GM18870 (cell line): ENCODE measurements at regions not wholly inside any gene's neighbourhood (a gene's known extent, or its start where the extent isn't known, plus 50 kb on each side); places are given as distances from the start of the nearest gene placed in this dataset.

Experiments
- ATAC-seq: cut with Tn5 transposase; IDR thresholded peaks from one replicate; pipeline ENCODE4 v1.9.1; 2021; ENCODE audit warnings: moderate library complexity; ENCODE audit not compliant: unreplicated experiment

GRCh38 chr7:94054130-94054529 is 50.0 kb upstream of the BET1 start:
- ATAC-seq = no peak

DNA sequence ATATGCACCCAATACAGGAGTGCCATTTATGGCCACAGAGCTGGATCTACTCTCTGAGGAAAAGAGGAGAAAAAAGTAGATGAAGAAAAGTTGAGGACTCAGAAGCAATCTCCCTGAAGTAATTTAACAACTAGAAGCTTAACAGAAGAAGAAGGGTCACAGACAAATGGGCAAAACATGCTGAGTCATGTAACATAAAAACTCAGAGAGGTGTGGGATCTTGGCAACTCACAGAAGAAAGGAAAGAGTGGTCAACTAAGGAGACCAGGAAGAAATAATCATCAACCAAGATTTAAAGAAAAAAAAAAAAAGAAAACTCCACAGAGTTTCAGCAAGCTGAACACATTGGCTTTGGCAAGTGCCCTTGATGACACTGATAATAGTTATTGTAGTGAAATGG is 51.8 kb upstream of the BET1 start:
- ATAC-seq = no peak

DNA sequence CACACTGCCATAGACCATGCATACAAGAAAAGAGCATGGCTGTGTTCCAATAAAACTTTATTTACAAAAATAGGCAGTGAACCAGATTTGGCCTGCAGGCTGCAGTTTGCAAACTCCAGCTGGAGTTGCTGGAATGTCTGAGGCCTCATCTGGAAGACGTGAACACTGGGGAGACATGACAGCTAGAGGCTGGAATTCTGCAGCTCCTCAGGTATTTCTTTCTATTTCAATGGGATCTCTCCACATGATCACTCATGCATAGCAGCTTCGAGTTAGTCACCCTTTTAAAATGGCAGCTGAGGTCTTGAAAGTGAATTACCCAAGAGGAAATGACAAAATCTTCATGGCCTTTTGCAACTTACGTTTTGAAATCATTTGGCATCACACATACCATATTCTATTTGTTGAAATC is 52.6 kb upstream of the BET1 start:
- no peak for ATAC-seq

DNA sequence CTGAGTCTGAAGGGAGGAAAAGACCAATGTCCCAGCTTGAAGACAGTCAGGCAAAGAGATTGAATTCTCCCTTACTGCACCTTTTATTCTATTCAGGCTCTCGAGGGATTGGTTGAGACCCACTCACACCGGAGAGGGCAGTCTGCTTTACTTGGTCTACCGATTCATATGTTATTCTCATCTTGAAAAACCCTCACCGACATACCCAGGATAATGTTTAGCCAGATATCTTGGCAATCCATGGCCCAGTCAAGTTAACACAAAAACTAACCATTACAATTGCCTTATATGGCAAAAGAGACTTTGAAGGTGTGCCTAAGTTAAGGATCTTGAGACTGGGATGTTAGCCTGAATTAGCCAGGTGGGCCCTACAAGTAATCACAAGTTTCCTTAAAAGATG is 53.8 kb upstream of the BET1 start:
- ATAC-seq = no peak

DNA sequence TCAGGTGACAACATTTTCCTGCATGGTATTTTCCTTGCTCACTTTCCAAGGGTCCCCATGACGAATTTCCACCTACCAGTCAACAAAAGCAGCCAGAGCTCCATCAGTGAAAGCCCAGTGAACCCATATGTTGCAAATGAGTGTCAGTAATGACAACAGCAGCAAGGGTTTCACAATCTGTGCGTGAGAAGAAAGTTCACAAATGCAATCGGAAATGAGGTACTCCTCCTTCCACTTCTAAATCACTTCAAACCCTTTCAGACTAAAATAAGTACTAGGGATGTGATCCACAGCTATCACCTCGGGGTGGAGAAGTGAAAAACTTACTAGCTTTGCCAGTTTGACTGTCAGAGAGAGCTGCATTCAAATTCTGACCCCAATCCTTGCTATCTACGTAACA is 55.6 kb upstream of the BET1 start:
- ATAC-seq = peak; percentile 45

- no peak for ATAC-seq
Measured at GRCh38 chr7:94060752-94061151, 56.6 kb upstream of the BET1 start.

GRCh38 chr7:94061326-94061725 is 57.2 kb upstream of the BET1 start:
- no peak for ATAC-seq

GRCh38 chr7:94062372-94062771 is 58.2 kb upstream of the BET1 start:
- no peak for ATAC-seq

DNA sequence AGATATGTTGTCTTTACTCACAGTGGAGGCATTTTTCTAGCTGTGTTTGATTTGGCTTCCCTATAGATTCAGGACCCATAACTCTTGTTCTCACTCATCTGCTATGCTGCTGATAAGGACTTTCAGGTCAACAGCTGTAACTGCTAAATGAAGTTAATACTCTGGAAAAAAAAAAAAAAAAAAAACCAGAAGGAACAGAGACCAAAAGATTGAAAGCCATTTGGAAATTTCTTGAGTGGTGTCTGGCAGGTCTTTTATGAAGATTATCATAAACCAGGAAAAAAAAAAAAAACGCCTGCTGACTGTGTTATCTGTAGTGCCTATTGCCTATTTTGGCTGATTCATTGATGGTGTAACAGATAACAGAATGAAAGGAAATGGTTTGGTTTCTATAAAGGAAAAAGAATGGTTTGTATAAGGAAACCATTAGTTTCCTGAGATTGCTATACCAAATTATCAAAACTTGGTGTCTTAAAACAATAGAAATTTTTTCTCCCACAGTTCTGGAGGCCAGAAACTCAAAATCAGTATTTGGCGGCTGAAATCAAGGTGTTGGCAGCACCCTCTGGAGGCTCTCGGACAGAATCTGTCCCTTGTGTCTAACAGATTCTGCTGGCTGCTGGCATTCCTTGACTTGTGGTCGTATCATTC is 60.5 kb upstream of the BET1 start:
- no peak for ATAC-seq

GRCh38 chr7:94067047-94067446 is 62.9 kb upstream of the BET1 start:
- no peak for ATAC-seq

- ATAC-seq = no peak
Measured at GRCh38 chr7:94067506-94067905, 63.4 kb upstream of the BET1 start.

DNA sequence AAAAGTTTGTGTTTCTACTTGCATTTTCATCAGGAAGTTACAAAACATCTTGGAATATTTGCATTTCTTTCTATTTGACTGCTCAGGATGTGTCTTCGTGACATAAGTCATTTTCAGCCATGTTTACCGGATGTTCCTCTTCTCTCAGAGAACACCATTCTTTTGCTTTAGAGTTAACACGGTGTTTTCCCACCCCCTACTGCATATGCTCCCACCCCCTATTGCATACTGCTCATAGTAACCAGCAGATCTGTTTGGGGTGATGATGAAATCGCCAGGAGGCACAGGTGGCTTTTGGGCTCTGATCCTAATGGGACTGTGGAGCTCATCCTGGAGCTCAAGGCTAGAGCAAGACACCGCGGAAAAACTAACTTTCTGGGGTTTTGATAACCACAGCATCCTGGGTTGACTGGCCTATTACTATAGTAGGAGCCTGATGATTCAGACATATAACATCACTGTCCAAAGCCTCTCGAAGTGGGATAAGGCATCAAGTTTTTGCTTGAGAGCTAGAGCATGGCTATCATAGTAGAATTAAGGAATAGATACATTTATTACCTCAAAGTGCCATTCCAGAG is 65.1 kb upstream of the BET1 start:
- ATAC-seq = peak; percentile 81

DNA sequence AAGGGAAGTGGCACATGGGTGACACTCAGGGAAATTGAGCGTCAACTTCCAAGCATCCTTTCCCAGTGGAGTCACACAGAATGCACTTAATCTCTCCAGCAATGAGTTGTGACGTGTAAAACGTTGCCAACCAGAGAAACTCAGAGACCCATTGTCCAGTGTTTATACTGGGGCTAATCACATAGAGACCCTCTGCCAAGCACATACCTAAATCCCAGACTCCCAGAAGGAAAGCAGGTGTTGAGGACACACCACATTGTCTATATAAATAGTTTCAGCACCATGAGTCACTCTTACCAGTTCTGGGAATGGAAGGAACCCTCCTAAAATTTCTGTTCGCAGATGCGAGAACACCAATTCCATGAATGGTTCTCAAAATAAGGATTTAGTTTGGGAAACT is 76.4 kb upstream of the BET1 start:
- no peak for ATAC-seq

DNA sequence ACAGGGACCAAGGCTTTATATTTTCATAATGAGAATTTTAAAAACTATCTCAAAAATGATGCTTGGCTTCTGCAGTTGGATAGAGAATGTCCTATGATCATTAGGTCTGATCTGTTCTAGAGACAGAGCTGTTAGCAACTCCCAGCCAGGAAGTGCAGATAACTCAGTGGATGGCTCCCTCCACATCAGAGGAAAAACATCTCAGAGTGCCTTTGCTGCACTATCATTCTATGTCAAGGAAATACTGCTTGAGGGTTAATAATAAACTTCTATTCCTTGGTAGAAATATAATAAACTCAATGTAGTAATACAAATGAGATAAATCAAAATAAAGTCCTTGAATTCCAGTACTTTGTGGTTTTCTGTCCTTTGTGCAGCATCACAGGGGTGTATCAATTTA is 78.0 kb upstream of the BET1 start:
- no peak for ATAC-seq

DNA sequence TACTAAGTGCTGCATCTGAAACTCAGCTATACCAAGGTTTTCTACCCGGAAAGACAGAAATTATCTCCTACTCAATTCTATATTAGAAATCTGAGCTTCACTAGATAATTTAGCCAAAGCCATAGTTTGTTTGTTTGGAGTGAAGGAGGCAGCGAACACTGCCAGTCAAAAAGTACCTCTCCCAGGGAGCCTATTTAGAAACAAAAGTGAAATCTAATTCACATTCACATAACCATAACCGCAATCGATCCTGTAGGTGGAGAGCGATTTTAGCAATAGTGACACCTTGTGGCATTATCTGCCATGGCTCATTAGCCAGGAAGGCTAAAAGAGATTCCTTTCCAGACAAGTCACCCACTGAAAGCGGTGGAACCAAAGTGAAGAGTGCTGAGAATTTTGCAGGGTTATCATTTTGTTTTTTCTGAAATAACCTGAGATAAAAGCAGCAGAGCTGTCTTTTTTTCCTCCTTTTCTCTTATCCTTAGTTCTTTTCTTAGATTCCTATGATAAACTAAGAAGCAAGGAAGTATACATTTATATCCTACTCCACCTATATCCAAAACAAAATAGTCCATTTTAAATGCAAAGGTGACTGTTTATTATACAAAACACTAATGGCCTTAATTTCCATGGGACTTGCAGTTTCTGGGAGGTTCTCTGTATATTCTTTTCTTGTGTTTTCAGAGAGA is 83.7 kb upstream of the BET1 start:
- peak; percentile 98 for ATAC-seq

DNA sequence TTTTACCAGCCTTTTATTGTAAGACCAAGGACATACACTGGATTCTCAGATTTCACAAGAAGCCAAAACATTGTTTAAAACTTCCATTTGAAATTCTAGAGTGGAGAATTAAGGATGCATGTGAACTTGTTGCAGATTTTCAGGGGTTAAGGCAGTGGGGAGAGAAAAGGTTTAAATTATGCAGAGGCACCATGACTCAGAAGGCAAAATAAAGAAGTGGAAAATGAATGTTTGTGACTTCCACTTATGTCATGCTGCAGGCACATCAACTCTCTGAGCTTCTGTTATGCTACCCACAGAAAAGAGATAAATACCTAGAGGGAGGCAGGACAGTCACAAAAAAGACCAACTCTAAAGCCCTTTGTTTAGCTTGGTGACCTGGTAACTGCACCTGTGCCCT is 84.4 kb upstream of the BET1 start:
- no peak for ATAC-seq

DNA sequence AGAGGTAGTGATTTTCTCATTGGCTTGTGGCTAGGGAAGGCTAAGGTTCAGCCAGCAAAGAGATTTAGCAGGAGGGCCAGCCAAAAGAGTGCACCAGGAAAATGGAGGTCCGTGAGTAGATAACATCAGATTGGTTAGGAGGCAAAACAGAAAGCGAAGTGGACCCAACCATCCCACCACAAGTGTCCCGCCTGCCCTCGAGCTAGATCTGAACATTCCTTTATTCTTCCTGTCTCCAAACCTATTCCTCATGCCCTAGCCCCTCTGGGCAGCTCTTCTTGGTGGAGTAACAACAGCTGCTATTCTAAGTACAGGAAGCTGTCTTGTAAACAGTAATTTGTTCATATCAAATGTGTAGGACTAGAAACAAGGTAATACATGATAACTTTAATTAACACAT is 85.7 kb upstream of the BET1 start:
- ATAC-seq = no peak

DNA sequence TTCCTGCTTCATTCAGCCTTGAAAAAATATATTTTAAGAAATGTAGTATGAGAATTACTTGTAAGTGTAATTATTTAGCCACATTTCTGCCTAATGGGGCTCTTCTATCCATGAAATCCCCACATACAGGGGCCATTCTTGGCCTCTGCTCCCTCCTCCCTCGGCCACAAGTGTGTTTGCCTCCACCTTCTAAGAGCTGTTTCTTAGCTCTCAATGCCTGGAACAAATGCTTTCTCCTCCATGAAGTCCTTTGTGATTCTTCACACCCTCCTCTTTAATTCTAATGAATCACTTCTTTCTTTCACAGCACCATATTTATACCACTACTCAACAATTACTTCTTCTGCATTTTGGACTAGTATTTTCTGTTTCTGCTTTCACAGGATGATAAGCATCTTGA is 88.8 kb upstream of the BET1 start:
- no peak for ATAC-seq

DNA sequence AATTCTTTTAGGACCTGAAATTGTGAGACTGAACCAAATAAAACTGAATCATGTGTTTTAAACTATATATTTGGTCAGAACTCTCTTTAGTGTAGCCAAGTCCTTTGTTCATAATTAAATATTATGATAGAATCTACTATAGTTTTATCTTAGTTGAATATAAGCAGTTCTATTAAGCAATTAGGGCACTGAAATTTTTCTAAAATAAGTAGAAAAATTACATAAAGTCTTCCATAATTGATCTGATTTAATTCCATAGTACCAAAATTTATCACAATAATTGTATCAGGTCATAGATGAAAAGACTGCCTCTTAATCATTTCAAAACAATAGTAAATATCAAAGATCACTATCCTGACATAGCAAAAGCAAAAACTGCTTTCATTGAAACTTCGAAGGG is 90.1 kb upstream of the BET1 start:
- no peak for ATAC-seq

DNA sequence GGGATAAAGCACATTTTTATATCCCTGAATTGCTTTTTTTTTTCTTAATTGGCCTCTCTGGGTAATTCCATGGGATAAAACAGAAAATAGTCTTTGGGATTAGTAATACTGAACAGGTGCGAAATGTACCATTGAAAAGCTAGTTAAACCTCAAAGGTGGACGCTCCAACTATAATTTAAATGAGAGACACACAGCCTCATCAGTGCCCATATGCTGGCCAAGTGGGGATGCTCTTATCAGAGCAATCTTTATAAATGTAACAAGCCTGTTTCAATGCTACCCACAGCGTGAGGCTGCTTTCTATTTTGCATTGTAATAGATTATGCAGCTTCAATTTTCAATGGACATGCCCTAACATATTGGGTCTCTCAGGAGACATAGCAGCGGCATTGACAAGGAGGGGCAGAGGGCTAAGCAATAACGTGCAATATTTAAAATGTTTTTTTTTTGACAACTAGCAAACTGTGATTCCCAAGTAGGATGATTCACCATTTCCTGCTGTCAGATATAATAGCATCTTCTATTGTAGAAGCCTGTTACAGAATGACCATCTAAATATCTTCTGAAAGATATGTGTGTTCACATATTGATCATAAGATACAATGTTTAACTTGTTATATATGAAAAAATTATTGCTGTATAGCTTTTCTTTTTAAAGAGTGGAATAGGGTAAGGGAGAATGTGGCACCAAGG is 91.3 kb upstream of the BET1 start:
- ATAC-seq = no peak

DNA sequence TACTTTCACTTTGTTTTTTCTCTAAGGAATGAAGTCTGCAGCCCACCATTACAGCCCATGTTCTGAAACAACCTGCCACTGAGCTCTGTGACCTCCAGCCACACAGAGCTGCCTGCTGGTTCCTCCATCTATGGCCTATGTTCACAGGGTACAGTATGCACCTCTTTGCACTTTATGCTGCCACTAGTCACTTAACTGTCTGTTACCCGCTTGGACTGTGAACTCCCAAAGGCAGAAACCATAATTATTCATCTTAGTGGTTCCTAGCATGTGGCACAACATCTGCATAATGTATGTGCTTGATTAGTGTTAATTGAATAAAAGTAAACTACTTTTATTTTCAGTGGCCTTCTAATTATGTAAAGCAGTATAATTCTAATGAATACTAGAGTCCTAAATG is 95.5 kb upstream of the BET1 start:
- ATAC-seq = no peak

- no peak for ATAC-seq
Measured at GRCh38 chr7:94100723-94101345, 96.7 kb upstream of the BET1 start.
